MM.1S (cell line): ENCODE measurements at regions not wholly inside any gene's neighbourhood (a gene's known extent, or its start where the extent isn't known, plus 50 kb on each side); places are given as distances from the start of the nearest gene placed in this dataset.

Source experiments
- CTCF ChIP-seq: fragments of 300-600 bp; sonication (generic); IDR thresholded peaks from 2 replicates; pipeline ENCODE4 v1.5.1; 2016; ENCODE audit warnings: antibody characterized with exemption, low read length, mixed read lengths
- EZH2 ChIP-seq: fragments of 300-600 bp; sonication (generic); optimal IDR thresholded peaks from 2 replicates; pipeline ENCODE3; 2017; ENCODE audit warnings: low read depth, mild to moderate bottlenecking, antibody characterized with exemption, low read length, mixed read lengths
- EZH2phosphoT487 ChIP-seq: fragments of 300-600 bp; sonication (generic); IDR thresholded peaks from 2 replicates; pipeline ENCODE4 v1.6.1; 2018; ENCODE audit warnings: antibody characterized with exemption, low read length

- TF ChIP-seq CTCF (no peak), EZH2phosphoT487 (no peak), EZH2 (no peak)
Measured at GRCh38 chr1:219391297-219391696, 217.6 kb downstream of the LYPLAL1 start.
